ENCODE measurements at regions not wholly inside any gene's neighbourhood (a gene's known extent, or its start where the extent isn't known, plus 50 kb on each side); places are given as distances from the start of the nearest gene placed in this dataset.

DNA sequence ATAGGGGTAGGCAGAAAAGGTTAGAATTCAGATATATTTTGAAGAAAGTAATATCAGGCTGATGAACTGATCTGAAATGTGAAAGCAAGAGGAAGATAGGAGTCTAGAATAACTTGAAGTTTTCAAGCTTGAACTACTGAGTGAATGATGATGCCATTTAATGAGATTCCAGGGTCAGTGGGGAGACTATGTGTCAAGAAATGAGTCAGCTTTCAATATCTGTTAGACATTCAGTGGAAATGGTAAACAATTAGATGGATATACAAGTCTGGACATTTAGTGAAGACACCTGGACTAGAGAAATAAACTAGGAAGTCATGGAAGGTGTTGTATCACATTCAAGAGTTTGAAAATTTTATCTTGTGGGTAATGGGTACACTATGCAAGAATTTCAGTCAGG is 326.9 kb downstream of the FSIP2 start:
- POLR2A ChIA-PET = no interaction called here
- DNase-seq (no peak), ATAC-seq (no peak)
- no peak overlapping the region for H3K27ac Mint-ChIP-seq
- no peaks in the 10 kb centered on the region for H3K27me3 Mint-ChIP-seq
- H3K9me3 ChIP-seq (ENCODE audit: control insufficient read depth in 2 of 3, low read length in 3 of 3) = no peaks in the 10 kb centered on the region
- CTCF ChIA-PET = no interaction called here
- H3K27ac ChIP-seq (ENCODE audit: low read depth, low read length) = no peak overlapping the region
- H3K36me3 ChIP-seq (ENCODE audit: control insufficient read depth in 2 of 3, insufficient read depth in 3 of 3, low read length in 3 of 3) = no peaks in the 10 kb centered on the region
- H3K9me3 Mint-ChIP-seq = peaks cover 0 to 5% (median 0%) of the 10 kb centered on the region in 11 donors
- H3K27me3 ChIP-seq (ENCODE audit: control insufficient read depth in 2 of 2, insufficient read depth in 2 of 2, low read length in 2 of 2) = no peaks in the 10 kb centered on the region
- no peaks in the 10 kb centered on the region for H3K4me1 Mint-ChIP-seq
- H3K4me3 ChIP-seq (ENCODE audit: low read length) = no peak overlapping the region
- no peaks in the 10 kb centered on the region for H3K4me1 ChIP-seq (ENCODE audit: control insufficient read depth in 2 of 2, insufficient read depth in 2 of 2, low read length in 2 of 2)
- H3K36me3 Mint-ChIP-seq = peaks cover 0 to 22% (median 5%) of the 10 kb centered on the region in 5 donors
- no peak overlapping the region for H3K4me3 Mint-ChIP-seq
- intact Hi-C loops (cut with micrococcal nuclease) = no loop called here

DNA sequence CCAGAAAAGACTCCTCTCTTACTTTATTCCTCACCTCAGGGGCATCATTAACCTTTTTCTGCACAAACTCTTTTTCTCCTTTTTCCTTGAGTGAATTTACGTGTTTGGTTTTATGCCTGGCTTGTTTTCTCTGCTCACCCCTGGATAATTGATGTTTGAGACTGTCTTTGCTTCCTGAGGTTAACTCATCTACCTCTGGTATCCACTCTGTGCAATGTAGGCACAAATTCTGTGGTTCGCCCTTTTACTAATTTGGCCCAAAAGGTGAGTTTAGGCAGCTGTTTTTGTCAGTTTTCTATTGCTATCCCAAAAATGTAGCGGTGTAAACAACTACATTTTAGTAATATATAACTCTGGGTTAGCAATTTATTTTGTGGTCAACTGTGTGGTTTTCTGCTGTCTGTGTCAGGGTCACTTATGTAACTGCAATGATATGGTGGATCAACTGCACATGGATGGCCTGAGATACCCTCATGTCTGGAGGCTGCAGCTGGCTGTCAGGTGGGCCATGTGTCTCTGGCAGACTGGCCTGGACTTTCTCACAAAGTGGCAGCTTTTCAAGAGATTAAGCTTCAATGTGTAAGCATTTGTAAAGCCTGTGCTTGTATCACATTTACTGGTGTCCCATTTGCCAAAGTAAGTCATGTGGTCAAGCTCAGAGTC is 329.7 kb downstream of the FSIP2 start:
- H3K4me1 Mint-ChIP-seq = no peaks in the 10 kb centered on the region
- Histone ChIP-seq H3K4me3 (ENCODE audit: low read length) (no peak overlapping the region), H3K9me3 (ENCODE audit: control insufficient read depth in 2 of 3, low read length in 3 of 3) (no peaks in the 10 kb centered on the region), H3K36me3 (ENCODE audit: control insufficient read depth in 2 of 3, insufficient read depth in 3 of 3, low read length in 3 of 3) (no peaks in the 10 kb centered on the region), H3K27me3 (ENCODE audit: control insufficient read depth in 2 of 2, insufficient read depth in 2 of 2, low read length in 2 of 2) (no peaks in the 10 kb centered on the region), H3K27ac (ENCODE audit: low read depth, low read length) (no peak overlapping the region), H3K4me1 (ENCODE audit: control insufficient read depth in 2 of 2, insufficient read depth in 2 of 2, low read length in 2 of 2) (no peaks in the 10 kb centered on the region)
- no peak overlapping the region for H3K27ac Mint-ChIP-seq
- H3K4me3 Mint-ChIP-seq = no peak overlapping the region
- ChIA-PET CTCF (no interaction called here), POLR2A (no interaction called here)
- no peaks in the 10 kb centered on the region for H3K27me3 Mint-ChIP-seq
- H3K36me3 Mint-ChIP-seq = peaks cover 0 to 25% (median 5%) of the 10 kb centered on the region in 5 donors
- H3K9me3 Mint-ChIP-seq = peaks cover 0 to 5% (median 0%) of the 10 kb centered on the region in 11 donors
- no peak for DNase-seq
- no peak for ATAC-seq
- intact Hi-C loops (cut with micrococcal nuclease) = no loop called here

GRCh38 chr2:186069676-186070075 is 331.1 kb downstream of the FSIP2 start:
- no peak overlapping the region for H3K27ac Mint-ChIP-seq
- no peaks in the 10 kb centered on the region for H3K4me1 Mint-ChIP-seq
- no peak overlapping the region for H3K4me3 Mint-ChIP-seq
- Histone ChIP-seq H3K27ac (ENCODE audit: low read depth, low read length) (no peak overlapping the region), H3K4me1 (ENCODE audit: control insufficient read depth in 2 of 2, insufficient read depth in 2 of 2, low read length in 2 of 2) (no peaks in the 10 kb centered on the region), H3K27me3 (ENCODE audit: control insufficient read depth in 2 of 2, insufficient read depth in 2 of 2, low read length in 2 of 2) (no peaks in the 10 kb centered on the region), H3K4me3 (ENCODE audit: low read length) (no peak overlapping the region), H3K36me3 (ENCODE audit: control insufficient read depth in 2 of 3, insufficient read depth in 3 of 3, low read length in 3 of 3) (no peaks in the 10 kb centered on the region), H3K9me3 (ENCODE audit: control insufficient read depth in 2 of 3, low read length in 3 of 3) (no peaks in the 10 kb centered on the region)
- ChIA-PET CTCF (no interaction called here), POLR2A (no interaction called here)
- peaks cover 0 to 38% (median 9%) of the 10 kb centered on the region in 5 donors for H3K36me3 Mint-ChIP-seq
- H3K27me3 Mint-ChIP-seq = no peaks in the 10 kb centered on the region
- intact Hi-C loops (cut with micrococcal nuclease) = no loop called here
- peaks cover 0 to 5% (median 0%) of the 10 kb centered on the region in 11 donors for H3K9me3 Mint-ChIP-seq
- ATAC-seq (no peak), DNase-seq (no peak)

GRCh38 chr2:186085226-186085625 is 346.6 kb downstream of the FSIP2 start:
- Histone ChIP-seq H3K36me3 (ENCODE audit: control insufficient read depth in 2 of 3, insufficient read depth in 3 of 3, low read length in 3 of 3) (no peaks in the 10 kb centered on the region), H3K9me3 (ENCODE audit: control insufficient read depth in 2 of 3, low read length in 3 of 3) (no peaks in the 10 kb centered on the region), H3K4me3 (ENCODE audit: low read length) (no peak overlapping the region), H3K4me1 (ENCODE audit: control insufficient read depth in 2 of 2, insufficient read depth in 2 of 2, low read length in 2 of 2) (no peaks in the 10 kb centered on the region), H3K27me3 (ENCODE audit: control insufficient read depth in 2 of 2, insufficient read depth in 2 of 2, low read length in 2 of 2) (no peaks in the 10 kb centered on the region), H3K27ac (ENCODE audit: low read depth, low read length) (no peak overlapping the region)
- ChIA-PET POLR2A (no interaction called here), CTCF (no interaction called here)
- ATAC-seq (no peak), DNase-seq (no peak)
- H3K4me1 Mint-ChIP-seq = no peaks in the 10 kb centered on the region
- no peaks in the 10 kb centered on the region for H3K27me3 Mint-ChIP-seq
- H3K36me3 Mint-ChIP-seq = peaks cover 0 to 27% (median 11%) of the 10 kb centered on the region in 5 donors
- H3K4me3 Mint-ChIP-seq = no peak overlapping the region
- intact Hi-C loops (cut with micrococcal nuclease) = no loop called here
- no peak overlapping the region for H3K27ac Mint-ChIP-seq
- H3K9me3 Mint-ChIP-seq = peaks cover 0 to 7% (median 0%) of the 10 kb centered on the region in 11 donors

DNA sequence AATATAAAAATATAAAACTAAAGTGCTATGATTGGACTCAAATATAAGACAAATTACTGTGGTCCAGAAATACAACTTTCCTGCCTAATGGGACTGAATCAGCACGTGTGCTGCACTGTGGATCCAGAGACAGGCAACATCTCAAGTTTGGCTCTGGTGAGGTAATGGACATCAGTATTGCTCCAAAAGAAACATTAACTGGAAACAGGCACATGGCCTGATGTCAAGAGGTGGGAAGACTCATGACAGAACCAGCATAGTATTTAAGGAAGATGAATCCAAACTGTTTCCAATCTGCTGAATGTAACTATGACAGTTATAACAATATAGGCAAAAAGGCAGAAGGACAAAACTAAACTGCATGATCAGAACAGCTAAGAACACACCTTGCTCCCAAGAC is 354.6 kb downstream of the FSIP2 start:
- H3K4me1 Mint-ChIP-seq = no peaks in the 10 kb centered on the region
- intact Hi-C loops (cut with micrococcal nuclease) = no loop called here
- H3K4me3 Mint-ChIP-seq = no peak overlapping the region
- peaks cover 0 to 18% (median 8%) of the 10 kb centered on the region in 5 donors for H3K36me3 Mint-ChIP-seq
- DNase-seq = no peak
- no peaks in the 10 kb centered on the region for H3K27me3 Mint-ChIP-seq
- ATAC-seq = no peak
- H3K9me3 ChIP-seq (ENCODE audit: control insufficient read depth in 2 of 3, low read length in 3 of 3) = no peaks in the 10 kb centered on the region
- ChIA-PET CTCF (no interaction called here), POLR2A (no interaction called here)
- peaks cover 0 to 7% (median 3%) of the 10 kb centered on the region in 11 donors for H3K9me3 Mint-ChIP-seq
- no peak overlapping the region for H3K4me3 ChIP-seq (ENCODE audit: low read length)
- H3K27me3 ChIP-seq (ENCODE audit: control insufficient read depth in 2 of 2, insufficient read depth in 2 of 2, low read length in 2 of 2) = no peaks in the 10 kb centered on the region
- H3K27ac Mint-ChIP-seq = no peak overlapping the region
- no peaks in the 10 kb centered on the region for H3K4me1 ChIP-seq (ENCODE audit: control insufficient read depth in 2 of 2, insufficient read depth in 2 of 2, low read length in 2 of 2)
- no peak overlapping the region for H3K27ac ChIP-seq (ENCODE audit: low read depth, low read length)
- H3K36me3 ChIP-seq (ENCODE audit: control insufficient read depth in 2 of 3, insufficient read depth in 3 of 3, low read length in 3 of 3) = no peaks in the 10 kb centered on the region

GRCh38 chr2:186098821-186099220 is 360.2 kb downstream of the FSIP2 start:
- H3K9me3 Mint-ChIP-seq = peaks cover 0 to 8% (median 0%) of the 10 kb centered on the region in 11 donors
- no peak for DNase-seq
- no peak overlapping the region for H3K4me3 ChIP-seq (ENCODE audit: low read length)
- no peaks in the 10 kb centered on the region for H3K27me3 ChIP-seq (ENCODE audit: control insufficient read depth in 2 of 2, insufficient read depth in 2 of 2, low read length in 2 of 2)
- no peak for ATAC-seq
- POLR2A ChIA-PET = no interaction called here
- peaks cover 0 to 6% (median under 1%) of the 10 kb centered on the region in 5 donors for H3K36me3 Mint-ChIP-seq
- H3K4me1 ChIP-seq (ENCODE audit: control insufficient read depth in 2 of 2, insufficient read depth in 2 of 2, low read length in 2 of 2) = no peaks in the 10 kb centered on the region
- CTCF ChIA-PET = no interaction called here
- no peaks in the 10 kb centered on the region for H3K4me1 Mint-ChIP-seq
- no peak overlapping the region for H3K27ac ChIP-seq (ENCODE audit: low read depth, low read length)
- no peaks in the 10 kb centered on the region for H3K27me3 Mint-ChIP-seq
- H3K9me3 ChIP-seq (ENCODE audit: control insufficient read depth in 2 of 3, low read length in 3 of 3) = no peaks in the 10 kb centered on the region
- no peak overlapping the region for H3K4me3 Mint-ChIP-seq
- intact Hi-C loops (cut with micrococcal nuclease) = no loop called here
- H3K27ac Mint-ChIP-seq = no peak overlapping the region
- no peaks in the 10 kb centered on the region for H3K36me3 ChIP-seq (ENCODE audit: control insufficient read depth in 2 of 3, insufficient read depth in 3 of 3, low read length in 3 of 3)

DNA sequence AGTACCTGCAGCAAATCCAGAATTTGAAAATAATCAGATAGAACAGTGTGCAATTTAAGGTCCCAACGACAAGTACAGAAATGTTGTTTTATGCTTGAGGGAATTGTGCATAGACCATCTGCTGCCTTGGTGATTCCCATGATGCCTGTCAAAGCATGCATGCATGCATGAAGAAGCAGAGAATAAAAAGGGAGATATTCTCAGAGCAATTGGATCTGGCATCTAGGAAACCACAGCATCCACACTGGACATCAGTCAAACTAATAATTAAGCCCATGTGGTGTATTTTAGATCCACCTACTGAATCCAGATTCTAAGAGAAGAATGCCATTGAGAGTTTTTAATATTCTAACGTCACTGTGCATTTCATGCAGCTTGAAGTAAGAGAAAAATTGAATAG is 361.2 kb downstream of the FSIP2 start:
- no peaks in the 10 kb centered on the region for H3K9me3 ChIP-seq (ENCODE audit: control insufficient read depth in 2 of 3, low read length in 3 of 3)
- no peaks in the 10 kb centered on the region for H3K27me3 ChIP-seq (ENCODE audit: control insufficient read depth in 2 of 2, insufficient read depth in 2 of 2, low read length in 2 of 2)
- no peaks in the 10 kb centered on the region for H3K4me1 ChIP-seq (ENCODE audit: control insufficient read depth in 2 of 2, insufficient read depth in 2 of 2, low read length in 2 of 2)
- intact Hi-C loops (cut with micrococcal nuclease) = no loop called here
- Mint-ChIP-seq H3K4me3 (no peak overlapping the region), H3K27ac (no peak overlapping the region), H3K9me3 (peaks cover 0 to 7% (median 0%) of the 10 kb centered on the region in 11 donors), H3K36me3 (no peaks in the 10 kb centered on the region), H3K4me1 (no peaks in the 10 kb centered on the region), H3K27me3 (no peaks in the 10 kb centered on the region)
- ChIA-PET POLR2A (no interaction called here), CTCF (no interaction called here)
- no peaks in the 10 kb centered on the region for H3K36me3 ChIP-seq (ENCODE audit: control insufficient read depth in 2 of 3, insufficient read depth in 3 of 3, low read length in 3 of 3)
- DNase-seq (no peak), ATAC-seq (no peak)
- H3K27ac ChIP-seq (ENCODE audit: low read depth, low read length) = no peak overlapping the region
- no peak overlapping the region for H3K4me3 ChIP-seq (ENCODE audit: low read length)

Measured in naive thymus-derived CD4-positive, alpha-beta T cell (primary cell).